BLaER1 (cell line): ENCODE measurements at regions not wholly inside any gene's neighbourhood (a gene's known extent, or its start where the extent isn't known, plus 50 kb on each side); places are given as distances from the start of the nearest gene placed in this dataset.

Experiments
- H3K27ac ChIP-seq: shearing (Covaris generic); formaldehyde crosslinking; 2 replicates; pipeline ENCODE4 v1.8.1; 2022
- H3K27me3 ChIP-seq: shearing (Covaris generic); formaldehyde crosslinking; 2 replicates; pipeline ENCODE4 v1.8.1; 2022
- H3K36me3 ChIP-seq: shearing (Covaris generic); formaldehyde crosslinking; 2 replicates; pipeline ENCODE4 v1.8.1; 2022
- H3K4me1 ChIP-seq: shearing (Covaris generic); formaldehyde crosslinking; 2 replicates; pipeline ENCODE4 v1.8.1; 2022
- H3K4me2 ChIP-seq: shearing (Covaris generic); formaldehyde crosslinking; 2 replicates; pipeline ENCODE4 v1.8.1; 2022
- H3K4me3 ChIP-seq: shearing (Covaris generic); formaldehyde crosslinking; 2 replicates; pipeline ENCODE4 v1.8.1; 2022
- H3K9ac ChIP-seq: shearing (Covaris generic); formaldehyde crosslinking; 2 replicates; pipeline ENCODE4 v1.8.1; 2022
- H3K9me3 ChIP-seq: shearing (Covaris generic); formaldehyde crosslinking; 2 replicates; pipeline ENCODE4 v1.8.1; 2022
- H4K20me1 ChIP-seq: shearing (Covaris generic); formaldehyde crosslinking; 2 replicates; pipeline ENCODE4 v1.8.1; 2022
- Cebpa-rat ChIP-seq: shearing (Covaris generic); IDR thresholded peaks from 2 replicates; pipeline ENCODE4 v1.8.1; 2022

GRCh38 chr3:182726258-182727142, 66.8 kb upstream of the ATP11B start:
- Histone ChIP-seq H3K4me3 (no peak overlapping the region), H3K36me3 (no peaks in the 10 kb centered on the region), H3K4me2 (no peak overlapping the region), H3K4me1 (peaks cover 7% of the 10 kb centered on the region; the same call in 1 of the 2 replicates), H3K27ac (no peak overlapping the region), H4K20me1 (no peaks in the 10 kb centered on the region), H3K9me3 (no peaks in the 10 kb centered on the region), H3K9ac (no peak overlapping the region), H3K27me3 (no peaks in the 10 kb centered on the region)
- TF ChIP-seq Cebpa-rat, result no peak

GRCh38 chr3:182728238-182728637, 65.1 kb upstream of the ATP11B start:
- no peaks in the 10 kb centered on the region for H4K20me1 ChIP-seq
- no peaks in the 10 kb centered on the region for H3K36me3 ChIP-seq
- no peak overlapping the region for H3K9ac ChIP-seq
- no peak overlapping the region for H3K4me3 ChIP-seq
- H3K4me2 ChIP-seq, result no peak overlapping the region
- no peak for TF ChIP-seq Cebpa-rat
- H3K9me3 ChIP-seq, result no peaks in the 10 kb centered on the region
- peaks cover 7% of the 10 kb centered on the region; the same call in 1 of the 2 replicates for H3K4me1 ChIP-seq
- no peak overlapping the region for H3K27ac ChIP-seq
- H3K27me3 ChIP-seq, result no peaks in the 10 kb centered on the region

GRCh38 chr3:182729903-182730674, 63.2 kb upstream of the ATP11B start:
- H3K4me3 ChIP-seq, result no peak overlapping the region
- no peak overlapping the region for H3K9ac ChIP-seq
- no peak overlapping the region for H3K27ac ChIP-seq
- H3K27me3 ChIP-seq, result no peaks in the 10 kb centered on the region
- no peaks in the 10 kb centered on the region for H3K9me3 ChIP-seq
- H3K4me1 ChIP-seq, result peaks cover 7% of the 10 kb centered on the region; the same call in 1 of the 2 replicates
- no peaks in the 10 kb centered on the region for H4K20me1 ChIP-seq
- no peak for TF ChIP-seq Cebpa-rat
- peak overlapping the region; percentile 13 for H3K4me2 ChIP-seq
- H3K36me3 ChIP-seq, result no peaks in the 10 kb centered on the region

- H3K36me3 ChIP-seq, result no peaks in the 10 kb centered on the region
- no peak overlapping the region for H3K4me3 ChIP-seq
- H3K9ac ChIP-seq, result no peak overlapping the region
- no peaks in the 10 kb centered on the region for H3K9me3 ChIP-seq
- no peak for TF ChIP-seq Cebpa-rat
- no peaks in the 10 kb centered on the region for H4K20me1 ChIP-seq
- H3K27ac ChIP-seq, result no peak overlapping the region
- H3K4me2 ChIP-seq, result peak overlapping the region; percentile 13; the same call in 1 of the 2 replicates
- H3K4me1 ChIP-seq, result peaks cover 7% of the 10 kb centered on the region; the same call in 1 of the 2 replicates
- no peaks in the 10 kb centered on the region for H3K27me3 ChIP-seq
Observed at GRCh38 chr3:182730675-182731042, 62.6 kb upstream of the ATP11B start.

- no peak for TF ChIP-seq Cebpa-rat
- Histone ChIP-seq H3K4me1 (peaks cover 7% of the 10 kb centered on the region; the same call in 1 of the 2 replicates), H3K4me3 (no peak overlapping the region)
Observed at GRCh38 chr3:182731764-182732163, 61.5 kb upstream of the ATP11B start.

GRCh38 chr3:182732232-182733015, 60.9 kb upstream of the ATP11B start:
- Histone ChIP-seq H3K4me1 (peaks cover 7% of the 10 kb centered on the region; the same call in 1 of the 2 replicates), H3K9me3 (no peaks in the 10 kb centered on the region), H3K9ac (no peak overlapping the region), H4K20me1 (no peaks in the 10 kb centered on the region), H3K4me3 (no peak overlapping the region), H3K4me2 (no peak overlapping the region), H3K27ac (no peak overlapping the region), H3K27me3 (no peaks in the 10 kb centered on the region), H3K36me3 (no peaks in the 10 kb centered on the region)
- no peak for TF ChIP-seq Cebpa-rat

More at GRCh38 chr3:182731764-182732163, 61.5 kb upstream of the ATP11B start:
- H3K4me2 ChIP-seq, result no peak overlapping the region
- no peaks in the 10 kb centered on the region for H3K36me3 ChIP-seq
- H3K27me3 ChIP-seq, result no peaks in the 10 kb centered on the region
- H3K27ac ChIP-seq, result no peak overlapping the region
- H3K9ac ChIP-seq, result no peak overlapping the region
- H4K20me1 ChIP-seq, result no peaks in the 10 kb centered on the region
- H3K9me3 ChIP-seq, result no peaks in the 10 kb centered on the region

GRCh38 chr3:182735672-182736071, 57.6 kb upstream of the ATP11B start:
- no peaks in the 10 kb centered on the region for H3K27me3 ChIP-seq
- TF ChIP-seq Cebpa-rat, result no peak
- no peaks in the 10 kb centered on the region for H3K4me1 ChIP-seq
- H3K9ac ChIP-seq, result no peak overlapping the region
- H3K36me3 ChIP-seq, result no peaks in the 10 kb centered on the region
- H3K4me2 ChIP-seq, result no peak overlapping the region
- H3K27ac ChIP-seq, result no peak overlapping the region
- no peaks in the 10 kb centered on the region for H4K20me1 ChIP-seq
- H3K9me3 ChIP-seq, result no peaks in the 10 kb centered on the region
- H3K4me3 ChIP-seq, result no peak overlapping the region

- TF ChIP-seq Cebpa-rat, result no peak
- Histone ChIP-seq H3K36me3 (no peaks in the 10 kb centered on the region), H3K27ac (no peak overlapping the region), H3K9me3 (no peaks in the 10 kb centered on the region), H3K4me3 (no peak overlapping the region), H3K4me1 (no peaks in the 10 kb centered on the region), H3K9ac (no peak overlapping the region), H3K27me3 (no peaks in the 10 kb centered on the region), H4K20me1 (no peaks in the 10 kb centered on the region), H3K4me2 (no peak overlapping the region)
Observed at GRCh38 chr3:182737825-182738224, 55.5 kb upstream of the ATP11B start.

GRCh38 chr3:182738583-182739411, 54.5 kb upstream of the ATP11B start:
- Histone ChIP-seq H3K9ac (no peak overlapping the region), H4K20me1 (no peaks in the 10 kb centered on the region), H3K4me1 (no peaks in the 10 kb centered on the region), H3K27me3 (no peaks in the 10 kb centered on the region), H3K4me2 (no peak overlapping the region), H3K4me3 (no peak overlapping the region), H3K9me3 (no peaks in the 10 kb centered on the region), H3K36me3 (no peaks in the 10 kb centered on the region), H3K27ac (no peak overlapping the region)
- no peak for TF ChIP-seq Cebpa-rat
